GM21360 (cell line): ENCODE measurements at regions not wholly inside any gene's neighbourhood (a gene's known extent, or its start where the extent isn't known, plus 50 kb on each side); places are given as distances from the start of the nearest gene placed in this dataset.
A peak's percentile ranks its signal among the peaks of the same experiment; 100 is the strongest.
"Not testable (repeated sequence)": the region's sequence is repeated elsewhere in the genome, so short reads cannot be mapped to it uniquely, and the experiment has no call there.

Experiments used
- ATAC-seq: cut with Tn5 transposase; IDR thresholded peaks from one replicate; pipeline ENCODE4 v1.9.1; 2021; ENCODE audit warnings: mild to moderate bottlenecking, moderate library complexity; ENCODE audit not compliant: unreplicated experiment

GRCh38 chr2:14751581-14751980, 119.1 kb downstream of the LRATD1 start:
- ATAC-seq: no peak

DNA sequence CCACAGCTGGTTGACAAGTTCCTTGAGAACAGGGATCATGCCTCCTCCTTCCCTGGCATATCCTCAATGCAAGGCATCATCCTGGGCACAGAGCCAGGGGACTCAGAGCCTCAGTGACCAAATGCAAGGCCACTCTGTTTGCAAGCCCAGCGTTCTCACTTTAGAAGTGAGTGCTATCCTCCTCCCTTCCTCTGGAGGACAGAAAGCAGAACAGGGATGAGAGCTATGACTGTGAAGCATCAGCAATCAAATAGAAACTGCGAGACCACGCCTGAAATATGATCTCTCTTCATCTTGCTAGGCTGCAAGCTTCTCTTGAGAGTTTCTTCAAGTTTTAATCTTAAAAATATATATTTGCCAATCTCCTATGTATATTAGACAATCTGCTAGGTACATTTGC, 119.8 kb downstream of the LRATD1 start:
- ATAC-seq: peak; percentile 68

DNA sequence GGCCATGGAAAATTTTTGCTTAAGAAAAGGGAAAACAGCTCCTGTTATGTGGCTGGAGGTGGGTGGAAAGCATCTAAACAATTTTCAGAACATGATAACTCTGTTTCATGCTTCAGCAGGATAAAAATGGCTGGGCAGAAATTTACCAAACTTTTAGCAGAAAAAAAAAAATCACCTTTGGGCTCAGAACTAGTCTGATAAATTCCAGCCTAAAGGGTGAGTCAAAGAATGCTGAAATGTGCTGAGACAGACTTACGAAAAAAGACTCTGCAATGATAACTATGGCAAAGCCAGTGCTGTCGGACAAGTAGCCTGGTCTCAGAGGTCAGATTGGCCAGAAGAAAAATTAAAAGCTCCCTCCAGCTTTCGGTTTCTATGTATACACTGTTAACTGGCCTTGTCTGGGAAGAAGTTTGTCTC, 123.6 kb downstream of the LRATD1 start:
- no peak for ATAC-seq

- no peak for ATAC-seq
These were observed 124.6 kb downstream of the LRATD1 start for GRCh38 chr2:14756981-14757657.

GRCh38 chr2:14759082-14759481, 126.6 kb downstream of the LRATD1 start:
- no peak for ATAC-seq

GRCh38 chr2:14760169-14760568, 127.7 kb downstream of the LRATD1 start:
- no peak for ATAC-seq

- no peak for ATAC-seq
These were observed 128.6 kb downstream of the LRATD1 start for GRCh38 chr2:14761118-14761517.

DNA sequence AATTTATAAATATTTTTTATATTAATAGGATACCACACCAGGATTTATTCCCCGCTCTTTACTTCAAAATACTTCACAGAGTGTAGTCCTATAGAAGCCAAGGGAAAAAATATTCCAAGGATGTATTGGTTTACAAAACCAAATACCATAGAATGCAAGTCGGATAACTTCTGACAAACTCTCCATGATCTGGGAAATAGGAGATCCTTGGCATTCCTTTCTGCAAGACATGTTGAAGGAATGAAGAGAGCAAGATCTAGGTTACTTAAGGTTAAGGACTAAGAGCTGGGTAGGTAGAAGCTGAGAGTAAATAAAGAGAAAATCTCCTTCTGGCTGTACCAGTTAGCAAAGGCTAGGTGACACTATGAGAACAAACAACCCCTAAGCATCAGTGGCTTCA, 141.2 kb downstream of the LRATD1 start:
- no peak for ATAC-seq

DNA sequence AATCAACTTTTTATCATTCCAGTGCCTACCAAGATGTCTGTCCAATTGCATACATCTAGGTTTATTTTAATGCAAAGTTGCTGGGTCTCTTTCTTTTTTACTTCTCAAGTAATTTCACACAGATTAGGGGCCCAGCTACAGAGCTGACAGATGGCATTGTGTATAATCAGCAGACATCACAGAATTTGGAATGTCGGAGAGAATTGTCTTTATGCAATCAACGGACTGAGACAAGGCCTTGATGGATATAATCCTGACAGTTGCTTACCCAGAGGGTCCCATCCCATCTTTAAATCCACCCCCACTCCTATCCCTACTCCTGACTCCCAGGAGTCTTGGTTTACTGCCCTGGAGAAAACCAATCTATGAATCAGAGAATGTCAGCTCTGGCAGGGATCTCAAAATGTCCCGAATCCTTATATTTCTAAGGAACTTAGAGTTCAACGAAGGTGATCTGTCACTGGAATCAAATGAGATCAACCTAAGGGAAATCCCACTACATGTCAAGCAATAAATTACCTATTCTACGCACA, 142.0 kb downstream of the LRATD1 start:
- no peak for ATAC-seq

GRCh38 chr2:14776216-14776615, 143.7 kb downstream of the LRATD1 start:
- no peak for ATAC-seq

DNA sequence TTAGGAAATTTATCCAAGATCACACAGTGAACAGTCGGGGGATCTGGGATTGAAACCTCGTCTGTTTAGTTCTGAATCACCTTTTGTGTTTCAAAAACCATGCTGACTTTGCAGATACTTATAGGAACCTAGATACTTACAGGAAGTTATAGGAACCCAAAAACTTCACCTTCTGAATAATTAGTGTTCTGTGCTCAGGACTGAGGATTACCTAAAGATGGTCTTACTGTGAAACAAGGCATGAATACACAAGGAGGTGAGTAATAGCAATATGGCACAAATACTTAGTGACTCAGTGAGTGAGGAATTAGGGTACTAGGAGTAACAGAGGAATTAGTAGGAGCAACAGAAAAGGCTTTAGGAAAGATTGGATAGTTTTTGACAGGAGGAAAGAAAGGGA, 145.5 kb downstream of the LRATD1 start:
- no peak for ATAC-seq

- ATAC-seq: no peak
These were observed 146.7 kb downstream of the LRATD1 start for GRCh38 chr2:14779252-14779651.

DNA sequence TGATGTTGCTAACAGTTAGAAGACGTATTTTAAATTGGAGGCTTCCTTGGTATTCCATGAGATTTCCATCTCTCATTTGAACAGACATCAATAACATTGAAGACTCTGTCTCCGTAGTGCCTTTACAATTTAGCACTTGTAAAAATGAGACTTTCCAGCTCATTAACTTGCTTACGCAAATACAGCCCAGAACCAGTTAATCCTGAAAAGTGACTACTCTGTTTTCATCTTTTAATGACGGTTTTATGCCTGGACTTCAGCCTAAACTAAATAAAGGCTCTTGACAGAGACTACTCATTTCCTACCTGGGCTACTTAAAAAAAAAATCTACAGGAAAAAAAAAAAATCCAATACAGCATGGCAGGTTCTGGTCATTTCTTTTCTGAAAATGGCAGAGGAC, 148.6 kb downstream of the LRATD1 start:
- no peak for ATAC-seq

DNA sequence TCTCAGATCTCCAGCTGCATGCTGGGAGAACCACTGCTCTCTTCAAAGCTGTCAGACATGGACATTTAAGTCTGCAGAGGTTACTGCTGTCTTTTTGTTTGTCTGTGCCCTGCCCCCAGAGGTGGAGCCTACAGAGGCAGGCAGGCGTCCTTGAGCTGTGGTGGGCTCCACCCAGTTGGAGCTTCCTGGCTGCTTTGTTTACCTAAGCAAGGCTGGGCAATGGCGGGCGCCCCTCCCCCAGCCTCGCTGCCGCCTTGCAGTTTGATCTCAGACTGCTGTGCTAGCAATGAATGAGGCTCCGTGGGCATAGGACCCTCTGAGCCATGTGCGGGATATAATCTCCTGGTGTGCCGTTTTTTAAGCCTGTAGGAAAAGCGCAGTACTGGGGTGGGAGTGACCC, 156.3 kb downstream of the LRATD1 start:
- ATAC-seq: not testable (repeated sequence)

DNA sequence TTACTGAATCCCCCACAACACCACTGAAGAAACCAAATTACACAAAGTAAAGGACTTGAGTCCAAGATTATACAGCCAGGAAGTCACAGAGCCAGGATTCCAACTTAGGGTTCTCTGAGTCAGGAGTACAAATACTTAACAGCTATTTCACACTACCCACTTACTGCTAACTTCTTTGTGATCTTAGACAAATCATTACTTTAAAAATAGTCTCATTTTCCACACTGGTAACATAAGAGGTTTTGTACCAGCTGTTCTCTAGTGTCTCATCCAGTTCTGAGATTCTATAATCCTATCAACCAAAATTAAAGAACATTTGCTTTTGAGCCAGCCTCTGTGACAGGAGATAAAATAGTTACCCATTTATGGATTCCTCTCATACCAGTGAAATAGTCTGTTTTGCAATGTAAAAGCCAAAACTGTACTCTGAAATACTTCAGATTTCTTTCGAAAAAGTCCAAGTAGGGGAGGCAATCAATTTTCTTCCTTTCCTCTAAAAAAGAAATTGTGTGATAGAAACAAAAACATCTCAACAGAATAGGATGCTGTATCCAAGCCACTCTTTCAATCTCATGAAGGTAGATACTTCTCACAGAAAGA, 157.6 kb downstream of the LRATD1 start:
- ATAC-seq: no peak

DNA sequence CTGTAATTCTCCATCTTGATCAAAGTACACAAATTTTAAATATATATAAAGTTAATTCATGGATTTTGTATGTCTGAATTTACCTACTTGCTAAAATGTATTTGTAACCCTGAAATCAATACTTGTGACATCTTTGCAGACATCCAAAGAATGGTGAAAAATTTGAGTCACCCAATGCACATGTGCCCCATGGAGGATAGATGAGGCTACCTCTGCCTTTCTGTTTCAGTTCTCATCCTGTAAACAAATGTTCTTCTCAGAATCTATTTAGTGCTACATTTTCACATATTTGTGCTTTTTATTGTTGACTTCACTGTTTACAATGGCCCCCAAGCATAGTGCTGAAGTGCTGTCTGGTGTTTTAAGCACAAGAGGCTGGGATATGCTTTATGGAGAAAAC, 171.5 kb downstream of the LRATD1 start:
- no peak for ATAC-seq

- ATAC-seq: no peak
These were observed 172.4 kb downstream of the LRATD1 start for GRCh38 chr2:14804902-14805301.

DNA sequence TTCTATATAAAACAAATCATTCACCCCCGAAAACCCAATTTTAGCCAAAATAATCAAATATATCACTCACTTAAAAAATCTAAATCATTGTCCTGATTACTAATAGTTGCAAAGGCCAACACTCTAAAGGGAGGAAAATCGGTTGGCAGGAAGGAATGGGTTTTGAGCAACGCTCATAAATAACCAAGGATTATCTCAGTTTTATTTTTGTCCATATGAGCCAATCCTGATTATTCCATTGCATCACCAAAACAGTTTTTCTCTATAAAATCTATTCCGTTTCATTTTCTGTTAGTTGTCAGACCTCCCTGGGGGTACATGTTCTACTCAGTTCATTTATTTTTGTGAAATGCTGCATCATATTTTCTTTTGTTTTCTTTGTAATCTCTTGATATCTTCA, 174.1 kb downstream of the LRATD1 start:
- ATAC-seq: no peak

DNA sequence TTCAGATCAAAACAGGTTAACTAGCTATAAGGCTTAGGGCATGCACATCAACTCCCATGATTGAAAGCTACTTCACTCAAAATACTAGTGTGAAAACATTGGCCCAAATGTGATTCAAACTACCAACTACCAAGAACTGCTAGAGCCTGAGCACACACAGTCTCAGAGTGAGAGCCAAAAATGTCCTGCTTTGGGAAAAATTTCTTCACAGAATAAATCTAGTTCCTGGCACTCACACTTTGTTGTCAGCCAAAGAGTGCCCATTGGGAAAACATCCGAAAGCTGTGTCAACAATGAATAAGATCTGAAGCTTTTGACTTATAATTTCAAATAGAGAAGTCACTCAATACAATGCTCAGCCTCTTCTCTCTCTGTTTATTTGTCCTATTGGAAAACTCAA, 182.7 kb downstream of the LRATD1 start:
- ATAC-seq: no peak

GRCh38 chr2:14816069-14817060, 183.8 kb downstream of the LRATD1 start:
- no peak for ATAC-seq

GRCh38 chr2:14817848-14818247, 185.3 kb downstream of the LRATD1 start:
- no peak for ATAC-seq
